SK-N-SH (cell line): ENCODE measurements at regions not wholly inside any gene's neighbourhood (a gene's known extent, or its start where the extent isn't known, plus 50 kb on each side); places are given as distances from the start of the nearest gene placed in this dataset.

Source experiments
- EP300 ChIP-seq, 2 experiments: IDR thresholded peaks; 2 replicates each; pipeline versions ENCODE4 v1.4.0 to v1.6.1; 2012; ENCODE audit warnings: borderline replicate concordance in 1 of 2, low read depth in 1 of 2, low read length in 1 of 2
- EZH2phosphoT487 ChIP-seq: fragments of 200-600 bp; sonication (generic); IDR thresholded peaks from 2 replicates; pipeline ENCODE4 v1.6.1; 2017; ENCODE audit warnings: low read depth, mixed run types, mild to moderate bottlenecking, antibody characterized with exemption, moderate library complexity, borderline replicate concordance
- GABPA ChIP-seq: IDR thresholded peaks from 2 replicates; pipeline ENCODE4 v1.4.0; 2012; ENCODE audit warnings: low read depth, mild to moderate bottlenecking
- JUND ChIP-seq: IDR thresholded peaks from 2 replicates; pipeline ENCODE4 v1.4.0; 2012
- NRF1 ChIP-seq: IDR thresholded peaks from 2 replicates; pipeline ENCODE4 v1.6.1; 2012; ENCODE audit warnings: low read depth, mild to moderate bottlenecking, low read length
- POLR2AphosphoS5 ChIP-seq: IDR thresholded peaks from 2 replicates; pipeline ENCODE4 v1.6.1; 2012; ENCODE audit warnings: low read depth, low read length
- RAD21 ChIP-seq: IDR thresholded peaks from 2 replicates; pipeline ENCODE4 v1.6.1; 2012; ENCODE audit warnings: mild to moderate bottlenecking, low read length
- SMC3 ChIP-seq: IDR thresholded peaks from 2 replicates; pipeline ENCODE4 v1.6.1; 2012; ENCODE audit warnings: low read depth, low read length, improper control_type of control experiment
- TAF1 ChIP-seq: IDR thresholded peaks from 2 replicates; pipeline ENCODE4 v1.6.1; 2012; ENCODE audit warnings: low read depth, mild to moderate bottlenecking, low read length, moderate library complexity, borderline replicate concordance
- YY1 ChIP-seq: IDR thresholded peaks from 2 replicates; pipeline ENCODE4 v1.4.0; 2012; ENCODE audit warnings: low read depth, mild to moderate bottlenecking
- TF ChIP-seq, protein P1 (sequence below): fragments of 200-600 bp; sonication (generic); IDR thresholded peaks from 2 replicates; pipeline ENCODE4 v1.6.1; 2017; ENCODE audit warnings: antibody characterized with exemption, mild to moderate bottlenecking, moderate library complexity
- TF ChIP-seq, protein P2 (sequence below): IDR thresholded peaks from 2 replicates; pipeline ENCODE4 v1.4.0; 2012; ENCODE audit warnings: low read depth, borderline replicate concordance
- TF ChIP-seq, protein P3 (sequence below): fragments of 150-350 bp; IDR thresholded peaks from 2 replicates; pipeline ENCODE4 v1.6.1; 2017; ENCODE audit warnings: antibody characterized with exemption, low read length, low read depth, borderline replicate concordance
- TF ChIP-seq, protein P4 (sequence below): IDR thresholded peaks from 2 replicates; pipeline ENCODE4 v1.6.1; 2012; ENCODE audit warnings: mild to moderate bottlenecking, low read depth, low read length, moderate library complexity

DNA sequence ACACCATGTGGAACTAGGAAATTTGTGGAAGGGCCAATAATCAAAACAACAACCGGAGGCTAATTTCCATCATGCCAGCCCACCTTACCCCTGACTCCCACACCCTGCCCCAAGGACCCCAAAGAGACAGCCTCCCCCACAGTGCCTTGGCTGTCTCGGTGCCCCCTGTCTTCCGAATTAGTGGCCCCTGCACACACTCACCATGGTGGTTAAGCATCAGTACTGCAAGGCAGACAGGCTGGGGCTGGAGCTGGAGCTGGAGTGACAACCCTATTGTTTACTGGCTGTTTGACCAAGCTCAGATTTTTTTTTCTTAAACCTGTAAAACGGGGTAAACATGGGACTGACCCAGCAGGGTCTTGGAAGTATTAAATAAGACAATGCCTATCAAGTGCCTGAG lies 238.0 kb downstream of the TFAP2C start:
- TF ChIP-seq RAD21: no peak
- no peak for TF ChIP-seq YY1
- TF ChIP-seq, protein P1, sequence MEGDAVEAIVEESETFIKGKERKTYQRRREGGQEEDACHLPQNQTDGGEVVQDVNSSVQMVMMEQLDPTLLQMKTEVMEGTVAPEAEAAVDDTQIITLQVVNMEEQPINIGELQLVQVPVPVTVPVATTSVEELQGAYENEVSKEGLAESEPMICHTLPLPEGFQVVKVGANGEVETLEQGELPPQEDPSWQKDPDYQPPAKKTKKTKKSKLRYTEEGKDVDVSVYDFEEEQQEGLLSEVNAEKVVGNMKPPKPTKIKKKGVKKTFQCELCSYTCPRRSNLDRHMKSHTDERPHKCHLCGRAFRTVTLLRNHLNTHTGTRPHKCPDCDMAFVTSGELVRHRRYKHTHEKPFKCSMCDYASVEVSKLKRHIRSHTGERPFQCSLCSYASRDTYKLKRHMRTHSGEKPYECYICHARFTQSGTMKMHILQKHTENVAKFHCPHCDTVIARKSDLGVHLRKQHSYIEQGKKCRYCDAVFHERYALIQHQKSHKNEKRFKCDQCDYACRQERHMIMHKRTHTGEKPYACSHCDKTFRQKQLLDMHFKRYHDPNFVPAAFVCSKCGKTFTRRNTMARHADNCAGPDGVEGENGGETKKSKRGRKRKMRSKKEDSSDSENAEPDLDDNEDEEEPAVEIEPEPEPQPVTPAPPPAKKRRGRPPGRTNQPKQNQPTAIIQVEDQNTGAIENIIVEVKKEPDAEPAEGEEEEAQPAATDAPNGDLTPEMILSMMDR: no peak
- TF ChIP-seq TAF1: no peak
- TF ChIP-seq POLR2AphosphoS5: no peak
- no peak for TF ChIP-seq EP300 (IDR thresholded peaks at IDR 0.05; ENCODE audit: borderline replicate concordance in 1 of 2, low read depth in 1 of 2, low read length in 1 of 2)
- TF ChIP-seq, protein P2, sequence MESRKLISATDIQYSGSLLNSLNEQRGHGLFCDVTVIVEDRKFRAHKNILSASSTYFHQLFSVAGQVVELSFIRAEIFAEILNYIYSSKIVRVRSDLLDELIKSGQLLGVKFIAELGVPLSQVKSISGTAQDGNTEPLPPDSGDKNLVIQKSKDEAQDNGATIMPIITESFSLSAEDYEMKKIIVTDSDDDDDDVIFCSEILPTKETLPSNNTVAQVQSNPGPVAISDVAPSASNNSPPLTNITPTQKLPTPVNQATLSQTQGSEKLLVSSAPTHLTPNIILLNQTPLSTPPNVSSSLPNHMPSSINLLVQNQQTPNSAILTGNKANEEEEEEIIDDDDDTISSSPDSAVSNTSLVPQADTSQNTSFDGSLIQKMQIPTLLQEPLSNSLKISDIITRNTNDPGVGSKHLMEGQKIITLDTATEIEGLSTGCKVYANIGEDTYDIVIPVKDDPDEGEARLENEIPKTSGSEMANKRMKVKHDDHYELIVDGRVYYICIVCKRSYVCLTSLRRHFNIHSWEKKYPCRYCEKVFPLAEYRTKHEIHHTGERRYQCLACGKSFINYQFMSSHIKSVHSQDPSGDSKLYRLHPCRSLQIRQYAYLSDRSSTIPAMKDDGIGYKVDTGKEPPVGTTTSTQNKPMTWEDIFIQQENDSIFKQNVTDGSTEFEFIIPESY: no peak
- TF ChIP-seq SMC3: no peak
- TF ChIP-seq, protein P3, sequence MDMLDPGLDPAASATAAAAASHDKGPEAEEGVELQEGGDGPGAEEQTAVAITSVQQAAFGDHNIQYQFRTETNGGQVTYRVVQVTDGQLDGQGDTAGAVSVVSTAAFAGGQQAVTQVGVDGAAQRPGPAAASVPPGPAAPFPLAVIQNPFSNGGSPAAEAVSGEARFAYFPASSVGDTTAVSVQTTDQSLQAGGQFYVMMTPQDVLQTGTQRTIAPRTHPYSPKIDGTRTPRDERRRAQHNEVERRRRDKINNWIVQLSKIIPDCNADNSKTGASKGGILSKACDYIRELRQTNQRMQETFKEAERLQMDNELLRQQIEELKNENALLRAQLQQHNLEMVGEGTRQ: no peak
- TF ChIP-seq, protein P4, sequence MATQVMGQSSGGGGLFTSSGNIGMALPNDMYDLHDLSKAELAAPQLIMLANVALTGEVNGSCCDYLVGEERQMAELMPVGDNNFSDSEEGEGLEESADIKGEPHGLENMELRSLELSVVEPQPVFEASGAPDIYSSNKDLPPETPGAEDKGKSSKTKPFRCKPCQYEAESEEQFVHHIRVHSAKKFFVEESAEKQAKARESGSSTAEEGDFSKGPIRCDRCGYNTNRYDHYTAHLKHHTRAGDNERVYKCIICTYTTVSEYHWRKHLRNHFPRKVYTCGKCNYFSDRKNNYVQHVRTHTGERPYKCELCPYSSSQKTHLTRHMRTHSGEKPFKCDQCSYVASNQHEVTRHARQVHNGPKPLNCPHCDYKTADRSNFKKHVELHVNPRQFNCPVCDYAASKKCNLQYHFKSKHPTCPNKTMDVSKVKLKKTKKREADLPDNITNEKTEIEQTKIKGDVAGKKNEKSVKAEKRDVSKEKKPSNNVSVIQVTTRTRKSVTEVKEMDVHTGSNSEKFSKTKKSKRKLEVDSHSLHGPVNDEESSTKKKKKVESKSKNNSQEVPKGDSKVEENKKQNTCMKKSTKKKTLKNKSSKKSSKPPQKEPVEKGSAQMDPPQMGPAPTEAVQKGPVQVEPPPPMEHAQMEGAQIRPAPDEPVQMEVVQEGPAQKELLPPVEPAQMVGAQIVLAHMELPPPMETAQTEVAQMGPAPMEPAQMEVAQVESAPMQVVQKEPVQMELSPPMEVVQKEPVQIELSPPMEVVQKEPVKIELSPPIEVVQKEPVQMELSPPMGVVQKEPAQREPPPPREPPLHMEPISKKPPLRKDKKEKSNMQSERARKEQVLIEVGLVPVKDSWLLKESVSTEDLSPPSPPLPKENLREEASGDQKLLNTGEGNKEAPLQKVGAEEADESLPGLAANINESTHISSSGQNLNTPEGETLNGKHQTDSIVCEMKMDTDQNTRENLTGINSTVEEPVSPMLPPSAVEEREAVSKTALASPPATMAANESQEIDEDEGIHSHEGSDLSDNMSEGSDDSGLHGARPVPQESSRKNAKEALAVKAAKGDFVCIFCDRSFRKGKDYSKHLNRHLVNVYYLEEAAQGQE: no peak
- TF ChIP-seq JUND: no peak
- TF ChIP-seq EZH2phosphoT487: no peak
- TF ChIP-seq NRF1: no peak
- TF ChIP-seq GABPA: no peak
